ENCODE measurements at regions not wholly inside any gene's neighbourhood (a gene's known extent, or its start where the extent isn't known, plus 50 kb on each side); places are given as distances from the start of the nearest gene placed in this dataset.
"Not testable (repeated sequence)": the region's sequence is repeated elsewhere in the genome, so short reads cannot be mapped to it uniquely, and the experiment has no call there.

DNA sequence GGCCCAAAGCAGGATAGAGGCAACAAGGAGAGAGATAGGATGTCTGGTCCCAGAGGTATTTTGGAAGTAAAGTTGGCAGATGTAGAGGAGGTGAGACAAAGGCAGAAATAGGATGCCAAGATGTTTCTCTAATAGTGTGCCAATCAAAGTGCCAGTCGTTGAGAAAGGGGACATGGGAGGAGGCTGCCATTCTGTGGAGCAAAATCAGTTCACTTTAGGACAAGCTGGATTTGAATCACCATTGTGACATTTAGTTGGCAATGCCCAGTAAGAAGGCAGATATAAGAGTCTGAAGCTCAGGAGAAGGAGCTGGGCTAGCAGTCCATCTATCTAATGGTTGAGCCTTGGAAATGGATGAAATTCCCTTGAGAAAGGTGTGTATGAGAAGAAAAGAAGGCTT lies 53.8 kb downstream of the ADRB2 start:
- no peak for DNase-seq (ENCODE audit: low read depth, low spot score)

DNA sequence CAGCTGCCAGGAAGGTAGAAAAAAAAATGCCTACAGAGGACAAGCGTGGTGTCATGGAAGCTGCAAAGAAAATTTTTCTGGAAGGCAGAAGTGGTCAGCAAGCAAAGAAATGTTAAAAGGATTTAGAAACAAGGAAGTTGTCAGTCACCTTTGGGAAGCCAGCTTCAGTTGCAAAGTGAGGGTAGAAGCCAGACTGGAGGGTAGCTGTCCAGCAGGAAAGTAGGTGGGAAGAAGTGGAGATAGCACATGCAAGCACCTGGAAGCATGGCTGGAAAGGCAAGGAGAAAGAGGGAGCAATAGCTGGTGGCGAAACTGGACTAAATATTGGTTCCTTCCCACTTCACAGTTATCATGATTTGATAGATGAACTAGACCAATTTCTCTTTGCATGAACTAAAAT lies 54.3 kb downstream of the ADRB2 start:
- no peak for DNase-seq (ENCODE audit: low read depth, low spot score)

DNA sequence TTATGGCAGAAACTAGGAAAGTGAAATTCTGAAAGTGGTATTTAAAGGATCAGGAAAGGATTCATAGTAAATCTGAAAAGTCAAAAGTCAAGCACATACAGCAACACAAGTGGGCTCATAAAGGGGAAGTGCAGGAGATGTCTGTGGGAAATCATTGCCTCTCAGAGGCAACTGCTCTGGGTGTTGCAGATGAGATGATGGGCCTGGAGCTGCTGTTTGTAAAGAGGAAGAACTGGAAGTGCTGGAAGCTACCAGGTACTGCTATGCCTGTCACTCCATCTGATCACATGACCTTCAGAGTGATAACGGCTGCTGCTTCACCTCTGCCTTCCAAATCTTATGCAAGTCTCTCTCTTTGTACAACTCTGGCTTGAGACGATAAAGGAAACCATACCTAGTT lies 55.9 kb downstream of the ADRB2 start:
- no peak for DNase-seq (ENCODE audit: low read depth, low spot score)

DNA sequence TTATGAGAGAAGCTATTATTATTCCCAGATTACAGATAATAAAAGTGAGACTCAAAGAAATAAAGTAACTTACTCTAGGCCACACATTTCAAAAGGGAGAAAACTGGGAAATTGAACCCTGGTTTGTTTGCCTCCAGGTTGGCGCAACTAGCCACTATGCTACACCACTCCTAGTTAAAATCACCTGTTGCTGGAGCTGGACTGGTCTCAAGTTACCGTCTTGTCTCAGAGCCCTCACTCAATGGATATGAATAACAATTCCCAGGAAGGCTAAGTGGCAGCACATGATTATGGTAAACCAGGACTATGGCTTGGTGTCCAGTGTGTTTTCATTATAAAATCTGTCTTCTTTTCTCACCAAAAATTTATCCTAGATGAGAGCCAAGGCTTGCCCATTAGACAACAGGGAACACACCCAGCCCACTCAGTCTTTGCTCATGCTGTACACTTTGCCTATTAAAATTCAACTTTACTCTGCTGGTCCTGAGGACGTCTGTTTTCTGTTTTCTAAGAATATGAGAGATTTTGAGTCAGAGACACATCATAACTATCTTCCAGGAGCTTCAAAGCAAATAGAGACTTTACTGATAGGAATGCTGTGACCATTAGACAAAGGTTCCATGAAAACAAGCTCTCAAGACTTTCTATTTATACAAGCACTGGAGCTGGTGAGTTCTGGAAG lies 58.1 kb downstream of the ADRB2 start:
- no peak for DNase-seq (ENCODE audit: low read depth, low spot score)

DNA sequence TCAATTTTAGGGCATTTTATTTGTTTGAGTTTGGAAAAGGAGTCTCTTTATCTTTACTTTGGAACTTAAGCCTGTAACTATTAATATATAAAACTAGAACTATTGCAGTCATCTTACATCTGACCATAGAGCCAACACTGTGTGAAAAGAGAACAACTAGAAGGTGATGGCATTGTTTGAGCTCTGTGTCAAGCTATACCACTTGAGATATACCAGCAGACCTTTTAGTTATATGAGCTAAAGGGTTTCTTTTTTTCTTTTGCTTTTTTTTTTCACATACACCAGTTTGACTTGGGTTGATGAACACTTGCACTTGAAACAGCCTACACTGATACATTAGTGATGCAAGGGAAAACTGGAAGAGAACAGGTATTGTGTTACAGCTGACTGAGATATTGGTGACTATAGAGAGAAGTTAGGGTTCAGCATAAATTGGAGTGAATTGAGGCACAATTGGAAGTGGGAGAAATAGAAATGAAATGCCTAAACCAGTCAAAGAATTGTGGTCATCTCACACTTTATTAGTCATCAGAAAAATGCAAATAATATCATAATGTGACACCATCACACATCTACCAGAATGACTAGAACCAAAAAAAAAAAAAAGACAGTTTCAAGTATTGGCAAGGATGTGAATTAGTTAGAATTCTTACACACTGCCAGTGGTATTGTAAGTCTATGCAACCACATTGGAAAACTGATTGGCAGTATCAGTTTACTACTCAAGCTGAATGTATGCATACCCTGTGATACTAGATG lies 60.9 kb downstream of the ADRB2 start:
- DNase-seq (ENCODE audit: low read depth, low spot score) = no peak

DNA sequence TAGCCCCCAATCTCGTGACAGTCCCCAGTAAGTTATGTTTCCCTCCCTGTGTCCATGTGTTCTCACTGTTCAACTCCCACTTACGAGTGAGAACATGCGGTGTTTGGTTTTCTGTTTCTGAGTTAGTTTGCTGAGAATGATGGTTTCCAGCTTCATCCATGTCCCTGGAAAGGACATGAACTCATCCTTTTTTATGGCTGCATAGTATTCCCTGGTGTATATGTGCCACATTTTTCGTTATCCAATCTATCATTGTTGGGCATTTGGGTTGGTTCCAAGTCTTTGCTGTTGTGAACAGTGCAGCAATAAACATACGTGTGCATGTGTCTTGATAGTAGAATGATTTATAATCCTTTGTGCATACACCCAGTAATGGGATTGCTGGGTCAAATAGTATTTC lies 63.5 kb downstream of the ADRB2 start:
- DNase-seq (ENCODE audit: low read depth, low spot score) = not testable (repeated sequence)

DNA sequence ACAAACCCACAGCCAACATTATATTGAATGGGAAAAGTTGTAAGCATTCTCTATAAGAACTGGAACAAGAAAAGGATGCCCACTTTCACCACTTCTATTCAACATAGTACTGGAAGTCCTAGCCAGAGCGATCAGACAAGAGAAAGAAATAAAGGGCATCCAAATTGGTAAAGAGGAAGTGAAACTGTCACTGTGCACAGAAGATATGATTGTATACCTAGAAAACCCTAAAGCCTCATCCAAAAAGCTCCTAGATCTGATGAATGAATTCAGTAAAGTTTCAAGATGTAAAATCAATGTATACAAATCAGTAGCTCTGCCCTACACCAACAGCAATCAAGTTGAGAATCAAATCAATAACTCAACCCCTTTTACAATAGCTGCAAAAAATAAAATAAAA lies 69.0 kb downstream of the ADRB2 start:
- DNase-seq (ENCODE audit: low read depth, low spot score) = not testable (repeated sequence)

DNA sequence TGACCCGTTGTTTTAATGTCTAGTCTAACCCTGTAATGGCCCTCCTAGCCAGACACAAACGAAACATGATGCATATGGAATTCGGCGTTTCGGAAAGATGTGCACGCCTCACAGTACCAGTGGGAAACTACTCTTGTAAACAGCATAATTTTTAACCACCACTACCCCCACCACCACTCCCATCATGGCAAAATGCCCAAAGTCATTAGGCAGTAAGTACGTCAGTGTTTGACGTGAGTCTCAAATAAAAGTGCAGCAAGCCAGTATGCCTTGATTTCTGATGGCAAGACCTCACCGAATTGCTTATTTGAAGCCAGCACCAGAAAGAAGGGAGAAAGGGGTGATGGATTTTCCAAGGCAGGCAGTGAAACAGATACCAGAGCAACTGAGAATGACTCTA lies 71.4 kb downstream of the ADRB2 start:
- no peak for DNase-seq (ENCODE audit: low read depth, low spot score)

DNA sequence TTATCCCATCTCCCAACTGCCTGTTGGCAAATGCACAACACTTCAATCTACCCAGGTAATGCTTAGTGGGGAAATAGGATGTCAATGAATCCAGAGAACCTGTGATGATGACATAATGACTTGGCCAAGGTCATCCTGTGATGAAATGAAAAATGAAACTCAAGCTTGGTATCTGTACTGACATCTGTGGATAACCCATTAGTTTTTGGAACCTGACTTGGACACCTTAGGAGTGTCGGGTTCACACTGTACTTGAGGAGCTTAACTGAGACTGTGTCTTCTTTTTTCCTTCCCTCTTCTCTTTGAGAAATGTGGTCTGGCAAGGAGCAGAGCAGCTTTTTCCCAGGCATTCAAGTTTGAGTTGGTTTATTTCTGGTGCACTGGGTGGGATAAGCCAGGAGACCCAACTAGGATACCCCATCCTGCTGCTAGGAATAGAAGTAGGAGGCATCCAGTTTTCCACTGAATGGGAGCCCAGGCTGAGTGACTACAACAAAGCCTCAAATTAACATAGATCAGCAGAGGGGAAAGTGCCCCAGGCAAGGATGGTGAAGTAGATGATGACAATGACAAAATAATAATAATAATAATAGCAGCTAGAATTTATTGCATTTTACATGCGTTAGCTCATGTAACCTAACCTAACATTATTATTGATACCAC lies 72.1 kb downstream of the ADRB2 start:
- DNase-seq (ENCODE audit: low read depth, low spot score) = no peak

DNA sequence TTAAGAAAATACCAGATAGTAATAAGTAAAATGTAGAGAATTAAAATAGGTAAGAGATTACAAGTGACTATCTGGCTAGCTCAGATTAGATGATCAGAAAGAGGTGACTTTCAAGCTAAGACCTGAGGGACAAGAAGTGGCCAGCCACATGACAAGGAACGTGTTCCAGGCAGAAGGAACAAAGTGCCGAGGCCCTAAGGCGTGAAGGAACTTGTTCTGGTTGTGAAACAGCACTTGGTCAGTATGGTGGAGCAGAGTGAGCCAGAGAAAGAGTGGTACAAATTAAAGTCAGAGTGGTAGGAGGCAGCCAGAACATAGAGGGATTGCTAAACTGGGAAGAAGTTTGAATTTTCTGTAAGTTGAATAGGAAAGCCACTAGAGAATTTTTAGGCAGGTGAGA lies 73.6 kb downstream of the ADRB2 start:
- no peak for DNase-seq (ENCODE audit: low read depth, low spot score)

DNA sequence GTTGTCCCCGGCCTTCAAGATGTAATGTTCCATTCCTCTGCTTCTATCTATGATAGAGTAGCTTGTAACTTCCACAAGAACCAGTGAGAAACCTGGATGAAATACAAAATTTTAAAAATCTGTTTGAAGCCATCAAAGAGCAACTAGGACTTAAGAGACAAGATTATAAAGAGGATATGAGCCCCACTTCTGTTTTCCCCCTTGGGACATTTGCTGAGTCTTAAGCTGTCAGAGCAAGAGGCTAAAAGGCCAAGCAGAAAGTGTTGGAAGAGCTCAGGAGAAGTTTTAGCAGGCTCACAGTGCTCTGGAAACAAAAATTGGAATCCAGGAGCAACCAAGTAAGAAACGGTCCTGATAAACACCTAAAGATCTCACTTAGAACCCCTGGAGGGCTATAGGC lies 76.1 kb downstream of the ADRB2 start:
- no peak for DNase-seq (ENCODE audit: low read depth, low spot score)

DNA sequence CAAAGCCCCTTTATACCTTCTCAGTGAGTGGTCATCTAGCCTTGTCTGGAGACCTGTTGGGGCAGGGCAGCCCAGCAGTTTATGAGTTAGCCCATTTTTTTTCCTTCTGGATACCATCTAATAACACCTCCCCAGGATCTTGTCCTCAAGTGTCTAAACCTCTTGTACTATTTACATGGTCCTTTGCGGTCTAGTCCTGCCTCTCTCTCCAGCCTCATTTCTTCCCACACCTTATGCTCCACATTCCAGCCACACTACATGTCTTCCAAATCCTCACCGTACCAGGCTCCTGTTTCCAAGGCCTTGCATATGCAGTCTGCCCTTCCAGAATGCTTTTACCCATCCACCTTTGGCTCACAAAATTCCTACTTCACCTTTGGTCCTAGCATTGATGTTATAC lies 77.2 kb downstream of the ADRB2 start:
- no peak for DNase-seq (ENCODE audit: low read depth, low spot score)

DNA sequence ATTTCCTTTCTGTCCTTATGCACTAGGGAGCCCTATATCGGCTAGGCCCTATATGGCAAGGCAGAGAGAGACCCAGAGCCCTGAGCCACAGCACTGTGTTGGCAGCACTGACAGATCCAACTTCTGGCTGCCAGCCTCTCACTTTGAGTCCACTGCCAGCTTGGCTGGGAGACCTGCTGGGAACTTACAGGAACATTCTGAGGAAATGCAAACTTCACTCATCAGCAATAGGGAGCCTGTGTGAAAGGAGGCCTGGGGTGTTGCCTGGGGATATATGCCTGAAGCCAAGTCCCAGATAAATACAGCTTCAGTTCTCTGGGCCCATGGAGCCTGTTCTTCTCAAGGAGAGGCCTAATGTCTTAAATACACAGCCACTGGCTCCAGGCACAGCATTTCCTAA lies 78.0 kb downstream of the ADRB2 start:
- DNase-seq (ENCODE audit: low read depth, low spot score) = no peak

DNA sequence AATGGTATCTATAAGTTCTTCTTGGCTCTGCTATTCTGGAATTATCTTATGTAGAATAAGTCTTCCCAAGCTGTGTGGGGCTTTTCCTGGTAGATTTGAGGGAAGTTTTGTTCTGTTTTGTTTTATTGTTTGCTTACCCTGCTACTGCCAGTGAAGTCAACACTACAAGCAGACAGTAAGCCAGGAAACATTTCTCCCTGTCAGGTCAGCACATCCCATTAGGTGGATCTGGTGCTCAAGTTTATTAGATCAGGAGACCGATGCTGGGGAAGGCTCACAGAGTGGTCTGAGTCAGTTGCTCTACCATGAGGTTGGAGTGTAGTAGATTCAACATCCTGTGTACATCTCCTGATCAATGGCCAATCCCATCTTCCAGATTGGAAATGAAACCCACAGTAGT lies 79.1 kb downstream of the ADRB2 start:
- DNase-seq (ENCODE audit: low read depth, low spot score) = no peak

DNA sequence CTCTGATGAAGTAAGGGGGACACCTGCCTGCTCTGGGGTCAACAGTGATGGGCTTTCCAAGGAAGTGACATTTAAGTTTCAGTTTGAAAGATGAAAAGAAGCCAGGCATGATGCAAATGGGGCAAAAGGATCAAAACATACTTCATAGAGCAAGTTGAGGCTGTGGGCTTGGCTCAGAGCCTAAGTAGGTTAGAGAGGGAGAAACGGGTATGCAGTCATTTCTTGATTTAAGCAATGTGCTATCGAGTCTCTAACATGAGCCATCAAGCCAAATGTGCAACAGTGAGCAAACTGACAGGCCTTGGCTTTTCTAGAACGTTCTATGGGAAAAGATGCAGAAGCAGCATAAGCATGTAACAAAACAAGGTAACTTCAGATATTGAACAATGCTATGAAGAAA lies 80.6 kb downstream of the ADRB2 start:
- DNase-seq (ENCODE audit: low read depth, low spot score) = no peak

DNA sequence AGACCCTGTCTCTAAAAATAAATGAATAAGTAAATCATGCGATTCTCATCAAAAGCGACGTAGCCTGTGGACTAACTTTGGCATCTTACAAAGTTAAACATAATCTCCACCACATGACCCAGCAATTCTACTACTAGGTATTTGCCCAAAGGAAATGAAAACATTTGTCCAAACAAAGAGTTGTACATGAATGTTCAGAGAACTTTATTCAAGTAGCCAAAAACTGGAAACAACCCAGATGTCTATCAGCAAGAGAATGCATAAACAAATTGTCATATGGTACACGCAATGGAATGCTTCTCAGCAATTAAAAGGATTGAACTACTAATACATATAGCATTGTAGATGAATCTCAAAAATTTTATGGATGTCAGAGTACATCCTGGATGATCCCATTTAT lies 82.6 kb downstream of the ADRB2 start:
- DNase-seq (ENCODE audit: low read depth, low spot score) = no peak

DNA sequence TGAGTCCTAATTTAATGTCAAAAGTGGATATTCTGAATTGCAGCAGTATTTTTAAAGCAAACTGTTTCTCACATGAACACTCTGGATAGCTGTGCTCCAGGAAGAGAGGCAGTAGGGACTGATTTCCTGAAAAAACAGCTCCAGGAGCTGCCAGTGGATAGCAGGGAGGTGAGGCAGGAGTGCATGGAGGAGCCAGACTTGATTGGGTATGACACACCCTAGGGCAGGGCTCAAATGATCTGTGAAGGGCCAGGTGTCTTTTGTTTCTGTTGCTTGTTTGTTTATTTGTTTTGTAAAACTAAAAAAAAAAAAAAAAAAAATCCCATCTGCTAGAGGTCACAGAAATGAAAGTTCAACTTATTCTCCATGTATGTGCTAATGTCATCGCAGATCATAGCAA lies 83.4 kb downstream of the ADRB2 start:
- no peak for DNase-seq (ENCODE audit: low read depth, low spot score)

DNA sequence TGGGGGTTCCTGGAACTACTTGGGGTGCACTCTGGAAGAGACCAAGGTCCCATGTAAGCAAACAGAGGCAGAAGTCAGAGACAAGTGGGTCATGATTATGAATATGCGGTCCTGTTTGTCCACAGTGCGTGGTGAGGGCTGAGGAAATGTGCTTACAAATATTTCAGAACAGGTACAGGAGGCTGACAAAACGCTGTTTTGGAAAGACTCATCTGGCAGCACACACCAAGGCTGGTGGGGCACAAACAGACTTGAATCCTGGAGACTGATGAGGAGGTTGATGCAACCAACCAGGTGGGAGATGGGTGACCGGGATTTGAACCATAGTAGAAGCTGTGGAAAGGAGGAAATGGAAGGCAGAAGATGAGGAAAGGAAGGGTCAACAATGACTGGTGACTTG lies 83.8 kb downstream of the ADRB2 start:
- no peak for DNase-seq (ENCODE audit: low read depth, low spot score)

DNA sequence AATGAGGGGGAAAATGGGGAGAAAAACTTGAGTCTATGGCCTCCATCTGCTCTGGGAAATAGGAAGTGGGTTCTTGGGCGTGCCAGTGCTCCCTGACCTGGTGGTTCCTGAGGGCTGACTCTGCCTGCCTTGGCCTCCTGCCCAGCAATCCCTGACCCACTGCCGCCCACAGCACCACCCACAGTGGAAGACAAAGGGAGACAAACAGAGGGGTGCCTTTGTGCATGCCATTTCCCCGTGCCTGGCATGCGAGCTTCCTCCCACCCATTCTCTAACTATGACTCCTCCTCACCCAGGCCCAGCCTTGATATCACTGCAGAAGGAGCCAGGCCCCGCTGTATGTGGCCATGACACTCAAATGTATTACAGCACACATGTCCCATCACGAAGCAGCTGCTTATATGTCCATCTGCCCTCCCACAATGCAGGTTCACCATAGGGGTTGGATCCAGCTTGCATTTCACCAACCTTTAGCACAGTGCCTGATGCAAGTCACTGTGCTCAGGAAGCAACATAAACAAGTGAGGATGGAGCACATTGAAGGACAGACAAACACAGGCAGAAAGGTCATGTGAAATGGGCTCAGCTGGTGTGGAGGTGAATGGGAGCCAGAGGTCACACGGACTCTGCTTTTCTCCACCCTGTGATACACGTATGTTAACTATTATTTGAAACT lies 84.4 kb downstream of the ADRB2 start:
- no peak for DNase-seq (ENCODE audit: low read depth, low spot score)

DNA sequence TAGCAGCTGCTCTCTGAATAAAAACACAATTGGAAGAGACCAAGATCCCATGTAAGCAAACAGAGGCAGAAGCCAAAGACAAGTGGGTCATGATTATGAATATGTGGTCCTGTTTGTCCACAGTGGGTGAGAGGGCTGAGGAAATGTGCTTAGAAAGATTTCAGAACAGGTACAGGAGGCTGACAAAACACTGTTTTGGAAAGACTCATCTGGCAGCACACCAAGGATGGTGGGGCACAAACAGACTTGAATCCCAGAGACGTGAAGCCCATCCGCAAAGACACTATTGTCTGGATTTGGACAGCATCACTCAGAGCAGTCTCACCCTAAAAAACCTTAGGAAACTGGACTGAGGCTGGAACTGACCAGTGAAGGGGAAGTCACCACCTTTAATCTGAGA lies 85.0 kb downstream of the ADRB2 start:
- DNase-seq (ENCODE audit: low read depth, low spot score) = no peak

DNA sequence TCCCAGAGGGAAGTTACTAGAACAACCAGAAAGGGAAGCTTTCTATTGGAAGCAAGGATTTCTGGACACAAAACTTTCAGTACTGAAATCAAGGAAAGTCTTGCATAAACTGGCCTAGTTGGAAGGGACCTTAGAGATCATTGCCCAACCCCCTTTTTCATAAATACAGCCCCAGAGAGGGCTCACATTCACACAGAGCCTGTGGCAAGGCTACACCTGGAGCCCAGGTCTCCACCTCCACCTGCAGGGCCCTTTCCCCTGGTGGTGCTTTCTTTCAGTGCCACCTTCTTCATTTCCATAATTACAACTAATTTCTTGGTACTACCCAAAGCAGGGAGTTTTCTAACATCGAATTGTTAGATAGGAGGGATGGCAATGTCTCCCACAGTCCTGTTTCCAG lies 85.7 kb downstream of the ADRB2 start:
- no peak for DNase-seq (ENCODE audit: low read depth, low spot score)

DNA sequence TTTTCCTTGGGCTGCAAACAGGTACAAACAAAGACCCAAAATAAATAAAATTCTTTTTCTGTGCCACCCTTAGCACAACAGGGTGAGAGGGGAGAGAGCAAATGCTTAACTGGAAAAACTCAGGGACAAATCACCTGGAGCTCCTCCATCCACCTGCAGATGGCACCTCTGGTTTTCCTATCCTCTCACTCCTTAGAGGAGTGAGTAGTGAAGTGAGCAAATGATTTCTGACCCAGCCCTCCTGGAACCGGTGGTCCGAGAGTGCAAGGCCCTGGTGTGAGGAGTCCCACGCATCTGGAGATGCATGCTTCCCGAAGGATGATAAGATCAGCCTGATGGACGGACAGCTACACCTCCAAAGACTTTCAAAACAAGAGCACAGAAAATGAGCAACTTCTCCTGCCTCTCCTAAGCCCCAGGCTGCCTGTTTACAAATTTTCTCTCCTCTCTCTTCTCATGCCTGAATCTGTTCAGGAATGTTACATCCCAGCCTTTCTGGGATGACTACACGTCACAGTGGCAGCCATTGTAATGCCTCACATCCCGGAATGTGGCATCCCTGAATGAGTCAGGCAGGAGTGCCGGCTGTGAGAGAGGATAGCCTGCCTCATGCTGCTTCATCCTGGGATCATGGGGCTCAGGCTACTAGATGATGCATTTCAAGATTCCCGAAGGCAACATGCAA lies 86.4 kb downstream of the ADRB2 start:
- peak; percentile 80 for DNase-seq (ENCODE audit: low read depth, low spot score)

Measured in iPS DF 19.7 (cell line).